GM10266 (cell line): ENCODE measurements at regions not wholly inside any gene's neighbourhood (a gene's known extent, or its start where the extent isn't known, plus 50 kb on each side); places are given as distances from the start of the nearest gene placed in this dataset.
A peak's percentile ranks its signal among the peaks of the same experiment; 100 is the strongest.

Experiments
- DNase-seq: peaks from one replicate; pipeline ENCODE4 v3.0.0; 2012; ENCODE audit errors: extremely low spot score
- TF ChIP-seq, protein P1 (sequence below): IDR thresholded peaks from 2 replicates; pipeline ENCODE4 v1.5.1; 2012; ENCODE audit warnings: mild to moderate bottlenecking, low read depth; ENCODE audit not compliant: control insufficient read depth, insufficient read depth; ENCODE audit errors: missing control alignments

DNA sequence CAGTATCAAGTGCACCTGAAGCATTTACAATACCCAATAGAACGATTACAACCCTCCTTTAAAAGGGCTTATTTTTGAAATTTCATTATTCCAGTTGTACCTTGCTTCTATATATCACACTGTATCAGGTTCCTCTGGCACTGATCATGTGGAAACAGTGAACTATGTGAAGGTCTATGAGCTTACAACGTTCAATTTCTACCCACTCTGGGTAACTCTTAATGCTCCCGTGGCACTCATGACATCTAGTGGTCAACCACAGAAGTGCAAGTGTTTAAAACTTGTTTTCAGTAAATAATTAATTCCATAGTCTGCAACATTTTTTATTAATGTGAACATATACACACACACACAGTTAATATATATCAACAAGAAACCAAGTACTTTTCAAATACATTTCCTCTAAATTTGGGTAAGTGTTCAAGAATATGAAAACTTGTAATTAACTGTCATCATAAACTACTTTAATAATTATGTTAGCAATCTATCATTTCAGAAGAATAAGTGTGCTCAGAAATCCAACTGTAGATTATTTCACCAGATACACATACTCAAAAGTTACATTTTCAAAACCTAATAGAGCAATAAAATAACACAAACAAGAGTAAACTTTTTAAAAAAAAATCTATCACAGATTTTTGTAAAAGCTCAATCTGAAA is 61.0 kb downstream of the MPP7 start:
- TF ChIP-seq, protein P1, sequence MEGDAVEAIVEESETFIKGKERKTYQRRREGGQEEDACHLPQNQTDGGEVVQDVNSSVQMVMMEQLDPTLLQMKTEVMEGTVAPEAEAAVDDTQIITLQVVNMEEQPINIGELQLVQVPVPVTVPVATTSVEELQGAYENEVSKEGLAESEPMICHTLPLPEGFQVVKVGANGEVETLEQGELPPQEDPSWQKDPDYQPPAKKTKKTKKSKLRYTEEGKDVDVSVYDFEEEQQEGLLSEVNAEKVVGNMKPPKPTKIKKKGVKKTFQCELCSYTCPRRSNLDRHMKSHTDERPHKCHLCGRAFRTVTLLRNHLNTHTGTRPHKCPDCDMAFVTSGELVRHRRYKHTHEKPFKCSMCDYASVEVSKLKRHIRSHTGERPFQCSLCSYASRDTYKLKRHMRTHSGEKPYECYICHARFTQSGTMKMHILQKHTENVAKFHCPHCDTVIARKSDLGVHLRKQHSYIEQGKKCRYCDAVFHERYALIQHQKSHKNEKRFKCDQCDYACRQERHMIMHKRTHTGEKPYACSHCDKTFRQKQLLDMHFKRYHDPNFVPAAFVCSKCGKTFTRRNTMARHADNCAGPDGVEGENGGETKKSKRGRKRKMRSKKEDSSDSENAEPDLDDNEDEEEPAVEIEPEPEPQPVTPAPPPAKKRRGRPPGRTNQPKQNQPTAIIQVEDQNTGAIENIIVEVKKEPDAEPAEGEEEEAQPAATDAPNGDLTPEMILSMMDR, result peak; percentile 75
- DNase-seq, result peak; percentile 25

DNA sequence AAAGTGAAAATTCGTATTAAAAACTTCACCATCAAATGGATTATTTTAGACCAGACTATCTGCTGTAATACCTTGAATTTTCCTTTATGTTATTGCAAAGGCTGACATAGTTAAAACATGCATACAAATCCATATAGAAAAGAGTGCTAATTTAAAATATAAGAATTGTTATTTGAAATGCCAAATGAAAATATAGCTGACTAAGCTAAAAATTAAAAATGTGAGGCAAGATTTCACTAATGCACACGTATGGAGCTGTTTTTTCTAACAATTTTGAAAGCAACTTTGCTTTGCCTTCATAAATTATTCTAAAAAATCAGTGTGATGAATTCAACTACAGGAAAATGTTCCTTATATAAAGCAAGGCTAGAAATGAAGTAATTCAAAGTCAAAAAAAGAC is 62.5 kb downstream of the MPP7 start:
- DNase-seq, result no peak
- TF ChIP-seq, protein P1, result no peak

DNA sequence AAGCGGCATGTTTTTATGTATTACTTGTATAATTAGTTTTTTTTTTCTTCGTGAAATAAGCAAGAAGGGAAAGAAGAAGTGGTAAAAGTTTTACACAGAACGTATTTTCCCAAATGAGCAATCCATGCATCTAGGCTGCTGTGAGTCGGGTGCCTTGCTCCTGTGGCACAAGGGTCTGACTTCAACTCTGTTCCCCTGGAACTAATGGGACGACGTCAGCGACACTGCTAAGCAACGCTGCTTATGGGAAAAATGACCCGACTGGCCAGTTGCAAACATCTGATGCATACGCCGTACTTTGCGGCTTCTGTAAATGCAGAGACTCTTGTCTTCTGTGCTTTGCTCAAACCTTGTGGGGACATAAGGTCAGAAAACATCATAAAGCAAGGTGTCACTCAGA is 66.3 kb downstream of the MPP7 start:
- DNase-seq, result no peak
- TF ChIP-seq, protein P1, result no peak

DNA sequence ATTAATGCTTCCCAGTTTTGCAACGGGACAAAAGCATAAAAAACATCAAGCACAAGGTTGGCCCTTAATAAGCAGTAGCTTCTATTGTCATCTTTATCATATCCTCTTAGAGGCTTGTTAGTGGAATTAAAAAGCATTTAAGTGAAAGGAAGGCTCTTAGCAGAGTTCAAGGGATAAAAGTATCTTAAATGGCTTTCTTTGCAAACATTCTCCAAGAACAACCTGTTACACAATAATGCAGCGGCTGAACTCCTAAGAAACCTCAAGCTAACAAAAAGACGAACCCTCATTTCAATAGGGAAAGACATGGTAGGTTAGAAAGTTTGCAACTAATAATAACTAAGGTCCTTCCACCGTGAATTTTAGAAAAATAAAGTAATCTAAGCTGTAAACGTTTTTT is 82.1 kb downstream of the MPP7 start:
- TF ChIP-seq, protein P1, result no peak
- DNase-seq, result no peak

DNA sequence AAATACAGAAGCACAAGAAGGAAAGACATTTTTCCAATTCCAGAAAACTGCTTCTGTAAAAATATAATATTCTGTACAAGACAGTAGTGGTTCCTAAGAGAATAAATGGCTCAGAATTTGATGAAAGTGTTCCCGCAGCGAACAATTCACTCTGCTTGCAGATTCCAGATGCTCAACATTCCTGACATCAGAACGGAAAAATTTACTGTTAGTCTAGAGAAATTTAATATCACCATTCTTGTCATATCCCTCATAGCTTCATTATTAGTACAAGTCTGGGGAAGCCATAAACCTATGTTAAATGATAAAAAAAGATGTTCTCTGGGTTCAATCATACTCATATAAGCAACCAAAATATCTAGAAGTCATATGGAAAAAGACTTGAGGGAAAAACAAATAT is 83.6 kb downstream of the MPP7 start:
- TF ChIP-seq, protein P1, result no peak
- no peak for DNase-seq

DNA sequence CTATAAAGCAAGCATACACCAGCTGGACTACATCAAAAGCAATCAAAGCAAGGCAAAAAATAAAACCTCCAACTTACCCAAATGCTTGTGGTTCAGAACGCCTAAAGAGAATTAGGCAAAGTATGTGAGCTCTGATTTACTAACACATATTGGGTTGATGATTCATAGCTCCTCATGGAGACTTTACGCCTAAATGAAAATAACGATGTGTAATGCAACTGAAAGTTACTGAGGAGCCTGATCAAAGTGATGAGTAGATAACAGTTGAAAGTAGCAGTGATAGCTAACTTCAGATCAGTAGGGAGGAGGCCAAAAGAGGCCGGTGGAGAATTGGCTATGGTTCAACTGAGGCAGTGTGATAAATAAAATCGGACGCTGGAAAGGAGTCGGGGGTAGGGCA is 85.0 kb downstream of the MPP7 start:
- no peak for DNase-seq
- TF ChIP-seq, protein P1, result no peak

DNA sequence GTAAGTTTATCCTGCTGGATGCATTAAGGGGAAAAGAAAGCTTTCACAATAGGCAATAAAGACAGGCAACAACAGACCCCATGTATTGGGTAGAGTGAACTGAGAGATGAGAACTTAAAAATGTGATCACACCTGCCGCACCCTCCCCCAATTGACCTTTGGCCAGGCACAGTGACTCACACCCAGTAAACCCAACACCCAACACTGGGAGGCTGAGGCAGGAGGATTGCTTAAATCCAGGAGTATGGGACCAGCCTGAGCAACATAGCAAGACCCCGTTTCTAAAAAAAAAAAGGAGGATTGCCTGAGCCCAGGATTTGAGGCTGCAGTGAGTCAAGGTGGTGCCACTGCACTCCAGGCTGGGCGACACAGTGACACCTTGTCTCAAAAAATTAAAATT is 86.9 kb downstream of the MPP7 start:
- no peak for DNase-seq
- TF ChIP-seq, protein P1, result no peak
